ENCODE measurements at regions not wholly inside any gene's neighbourhood (a gene's known extent, or its start where the extent isn't known, plus 50 kb on each side); places are given as distances from the start of the nearest gene placed in this dataset.

GRCh38 chr12:116687888-116688287 lies 50.0 kb downstream of the SPRING1 start:
- Mint-ChIP-seq H3K4me1 (ENCODE audit: low read depth) (no peaks in the 10 kb centered on the region), H3K9me3 (no peaks in the 10 kb centered on the region), H3K4me3 (no peak overlapping the region), H3K27me3 (peaks cover 3% of the 10 kb centered on the region), H3K36me3 (ENCODE audit: low read depth) (no peaks in the 10 kb centered on the region), H3K27ac (no peak overlapping the region)
- POLR2A ChIA-PET = interaction anchor here (0.9 kb wide), 1 partner anchor 19 kb away, joined by 3 read pairs; no protein-coding TSS in a partner anchor
- CTCF ChIA-PET = interaction anchor here (0.7 to 1.6 kb wide), 7 partner anchors 10 to 690 kb away, joined by 3 to 7 read pairs (median 5); no protein-coding TSS in a partner anchor
- ATAC-seq (peak; percentile 66), DNase-seq (peak; percentile 54)
- peak; percentile 49 for TF ChIP-seq CTCF (IDR thresholded peaks at IDR 0.05)
- intact Hi-C loops (cut with micrococcal nuclease) = no loop called here

GRCh38 chr12:116684891-116685290 lies 53.0 kb downstream of the SPRING1 start:
- no peak for TF ChIP-seq CTCF (IDR thresholded peaks at IDR 0.05)
- intact Hi-C loops (cut with micrococcal nuclease) = no loop called here
- no peak overlapping the region for H3K4me3 Mint-ChIP-seq
- H3K4me1 Mint-ChIP-seq (ENCODE audit: low read depth) = no peaks in the 10 kb centered on the region
- ChIA-PET POLR2A (no interaction called here), CTCF (no interaction called here)
- no peak overlapping the region for H3K27ac Mint-ChIP-seq
- no peak for DNase-seq
- no peaks in the 10 kb centered on the region for H3K36me3 Mint-ChIP-seq (ENCODE audit: low read depth)
- no peaks in the 10 kb centered on the region for H3K9me3 Mint-ChIP-seq
- no peaks in the 10 kb centered on the region for H3K27me3 Mint-ChIP-seq
- no peak for ATAC-seq

DNA sequence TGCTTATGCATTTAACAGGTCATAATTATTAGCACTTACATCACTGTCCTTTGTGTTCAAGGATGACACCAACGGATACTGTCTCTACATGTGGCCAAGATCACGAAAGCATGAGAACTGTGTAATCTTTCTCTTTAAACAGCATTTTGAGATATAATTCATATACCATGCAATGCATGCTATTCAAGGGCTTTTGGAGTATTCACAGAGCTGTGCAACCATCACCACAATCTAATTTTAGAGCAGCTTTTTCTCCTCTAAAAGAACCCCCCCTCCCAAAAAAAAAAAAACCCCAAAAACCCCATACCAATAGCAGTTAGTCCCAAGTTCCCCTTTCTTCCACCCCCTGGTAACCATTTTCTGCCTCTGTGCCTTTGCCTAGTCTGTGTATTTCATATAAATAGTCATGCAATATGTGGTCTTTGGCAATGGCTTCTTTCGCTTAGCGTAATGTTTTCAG lies 60.6 kb downstream of the SPRING1 start:
- POLR2A ChIA-PET = no interaction called here
- TF ChIP-seq CTCF (IDR thresholded peaks at IDR 0.05) = no peak
- peaks cover 31% of the 10 kb centered on the region for H3K4me1 Mint-ChIP-seq (ENCODE audit: low read depth)
- CTCF ChIA-PET = no interaction called here
- intact Hi-C loops (cut with micrococcal nuclease) = no loop called here
- H3K27me3 Mint-ChIP-seq = no peaks in the 10 kb centered on the region
- ATAC-seq (no peak), DNase-seq (no peak)
- H3K9me3 Mint-ChIP-seq = no peaks in the 10 kb centered on the region
- H3K36me3 Mint-ChIP-seq (ENCODE audit: low read depth) = no peaks in the 10 kb centered on the region
- no peak overlapping the region for H3K4me3 Mint-ChIP-seq
- no peak overlapping the region for H3K27ac Mint-ChIP-seq

DNA sequence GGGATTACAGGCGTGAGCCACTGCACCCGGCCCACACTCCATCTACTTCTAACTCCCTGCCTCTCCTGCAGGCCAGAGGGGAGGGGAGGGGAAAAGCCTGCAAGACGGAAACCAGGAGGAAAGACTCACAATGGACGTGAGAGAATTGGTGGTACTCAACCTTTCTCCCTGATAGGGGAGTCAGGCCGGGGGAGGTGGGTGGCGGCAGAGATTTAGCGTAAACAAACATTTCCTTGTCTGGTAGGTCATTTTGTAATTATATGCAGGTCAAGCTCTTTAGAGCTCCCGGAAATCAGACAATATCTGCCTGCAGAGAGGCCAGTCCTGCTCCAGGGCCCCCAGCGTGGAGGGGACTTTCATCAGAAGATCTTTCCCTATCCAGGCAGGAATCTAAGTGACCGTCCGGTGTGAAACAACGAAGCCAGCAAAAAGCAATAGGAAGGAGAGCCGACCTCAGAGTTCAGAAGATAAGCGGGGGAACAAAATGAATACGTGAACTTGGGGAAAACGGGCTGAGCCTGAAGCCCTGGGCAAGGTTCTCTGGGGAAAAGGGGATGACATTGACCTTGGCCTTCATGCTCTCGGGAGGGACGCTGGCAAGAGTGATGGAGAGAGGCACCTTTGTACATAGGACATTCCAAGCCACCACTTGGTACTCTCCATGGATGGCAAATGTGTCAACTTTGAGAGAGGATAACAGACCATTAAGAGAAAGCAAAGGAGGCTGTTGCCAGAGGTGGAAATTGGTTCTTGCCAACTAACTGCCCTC lies 62.3 kb downstream of the SPRING1 start:
- no peaks in the 10 kb centered on the region for H3K27me3 Mint-ChIP-seq
- POLR2A ChIA-PET = no interaction called here

More for the DNA sequence above, 62.3 kb downstream of the SPRING1 start:
- ATAC-seq (no peak), DNase-seq (no peak)
- Mint-ChIP-seq H3K27ac (no peak overlapping the region), H3K36me3 (ENCODE audit: low read depth) (no peaks in the 10 kb centered on the region), H3K4me3 (no peak overlapping the region), H3K4me1 (ENCODE audit: low read depth) (peaks cover 31% of the 10 kb centered on the region), H3K9me3 (no peaks in the 10 kb centered on the region)
- CTCF ChIA-PET = interaction anchor here (2.6 kb wide), 1 partner anchor 28 kb away, joined by 8 read pairs; no protein-coding TSS in a partner anchor
- intact Hi-C loops (cut with micrococcal nuclease) = no loop called here
- TF ChIP-seq CTCF (IDR thresholded peaks at IDR 0.05) = no peak

Data from activated CD8-positive, alpha-beta T cell treated with anti-CD3 and anti-CD28 coated beads for 36 hours (primary cell).